A549 (cell line): ENCODE measurements at regions not wholly inside any gene's neighbourhood (a gene's known extent, or its start where the extent isn't known, plus 50 kb on each side); places are given as distances from the start of the nearest gene placed in this dataset.
"Not testable (repeated sequence)": the region's sequence is repeated elsewhere in the genome, so short reads cannot be mapped to it uniquely, and the experiment has no call there.

ENCODE experiments used
- EP300 ChIP-seq, 2 experiments: fragments of >200 bp; sonication (Bioruptor Twin); formaldehyde crosslinking; IDR thresholded peaks; 2 replicates in 1 of 2; 3 replicates in 1 of 2; pipeline ENCODE4 v1.6.1; 2016 to 2017
- JUN ChIP-seq, 2 experiments: fragments of >200 bp; sonication (Bioruptor Twin); formaldehyde crosslinking; IDR thresholded peaks; 2 replicates in 1 of 2; 3 replicates in 1 of 2; pipeline ENCODE4 v1.6.1; 2016 to 2017
- KDM1A ChIP-seq: fragments of 200-600 bp; sonication (generic); IDR thresholded peaks from 2 replicates; pipeline ENCODE4 v1.6.1; 2016; ENCODE audit warnings: low read depth, mild to moderate bottlenecking
- NFE2L2 ChIP-seq: fragments of 150-350 bp; conservative IDR thresholded peaks from 2 replicates; pipeline ENCODE4 v1.6.1; 2014; ENCODE audit warnings: low read length

- TF ChIP-seq KDM1A; EP300 (IDR thresholded peaks at IDR 0.05); JUN (IDR thresholded peaks at IDR 0.05): not testable (repeated sequence)
- TF ChIP-seq NFE2L2 = 0 out of 2 replicates have a peak, but pooled peaks have one; percentile 36
These were observed 112.2 kb upstream of the ZNF479 start for GRCh38 chr7:57244345-57244980.
